ENCODE measurements at regions not wholly inside any gene's neighbourhood (a gene's known extent, or its start where the extent isn't known, plus 50 kb on each side); places are given as distances from the start of the nearest gene placed in this dataset.

DNA sequence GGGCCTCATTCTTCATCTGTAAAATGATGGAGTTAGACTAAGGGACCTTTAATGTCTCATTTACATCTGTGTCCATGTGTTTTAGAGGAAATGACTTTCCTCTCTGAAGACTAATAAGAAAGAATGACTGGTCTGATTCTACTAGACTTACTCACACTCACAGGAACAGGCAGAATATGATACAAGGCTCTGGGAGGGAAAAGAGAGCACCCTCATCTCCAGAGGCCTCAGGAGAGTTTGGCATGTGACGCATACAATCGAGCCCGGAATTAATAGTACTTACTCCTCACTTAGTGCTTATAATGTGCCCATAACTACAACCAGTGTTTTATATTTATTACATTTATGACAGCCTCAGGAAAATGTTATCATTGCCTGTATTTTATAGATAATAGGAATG lies 608.7 kb downstream of the KCTD16 start:
- ChIA-PET POLR2A (ENCODE audit: unreplicated experiment) (no interaction called here), CTCF (no interaction called here)
- Histone ChIP-seq H2AFZ (no peak overlapping the region), H3K9me2 (ENCODE audit: insufficient read depth) (no peaks in the 10 kb centered on the region), H3K36me3 (ENCODE audit: low read depth) (no peaks in the 10 kb centered on the region), H4K20me1 (ENCODE audit: insufficient read depth) (no peaks in the 10 kb centered on the region), H3K4me2 (no peak overlapping the region), H3K27ac (no peak overlapping the region), H3K79me2 (ENCODE audit: low read depth) (no peaks in the 10 kb centered on the region), H3K9me3 (ENCODE audit: insufficient read depth, low read depth) (no peaks in the 10 kb centered on the region), H3F3A (ENCODE audit: insufficient read depth, low read depth) (no peaks in the 10 kb centered on the region), H3K4me3 (no peak overlapping the region), H3K4me1 (replicated peaks; ENCODE audit: insufficient read depth) (no peaks in the 10 kb centered on the region), H3K27me3 (ENCODE audit: insufficient read depth, low read depth) (no peaks in the 10 kb centered on the region)
- BruUV-seq (replicated peaks), result no TSS peak
- intact Hi-C loops (cut with micrococcal nuclease; ENCODE audit: unreplicated experiment), result no loop called here
- no peak for TF ChIP-seq EZH2 (IDR thresholded peaks at IDR 0.05; ENCODE audit: low read depth)
- TF ChIP-seq, protein P1, sequence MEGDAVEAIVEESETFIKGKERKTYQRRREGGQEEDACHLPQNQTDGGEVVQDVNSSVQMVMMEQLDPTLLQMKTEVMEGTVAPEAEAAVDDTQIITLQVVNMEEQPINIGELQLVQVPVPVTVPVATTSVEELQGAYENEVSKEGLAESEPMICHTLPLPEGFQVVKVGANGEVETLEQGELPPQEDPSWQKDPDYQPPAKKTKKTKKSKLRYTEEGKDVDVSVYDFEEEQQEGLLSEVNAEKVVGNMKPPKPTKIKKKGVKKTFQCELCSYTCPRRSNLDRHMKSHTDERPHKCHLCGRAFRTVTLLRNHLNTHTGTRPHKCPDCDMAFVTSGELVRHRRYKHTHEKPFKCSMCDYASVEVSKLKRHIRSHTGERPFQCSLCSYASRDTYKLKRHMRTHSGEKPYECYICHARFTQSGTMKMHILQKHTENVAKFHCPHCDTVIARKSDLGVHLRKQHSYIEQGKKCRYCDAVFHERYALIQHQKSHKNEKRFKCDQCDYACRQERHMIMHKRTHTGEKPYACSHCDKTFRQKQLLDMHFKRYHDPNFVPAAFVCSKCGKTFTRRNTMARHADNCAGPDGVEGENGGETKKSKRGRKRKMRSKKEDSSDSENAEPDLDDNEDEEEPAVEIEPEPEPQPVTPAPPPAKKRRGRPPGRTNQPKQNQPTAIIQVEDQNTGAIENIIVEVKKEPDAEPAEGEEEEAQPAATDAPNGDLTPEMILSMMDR (conservative IDR thresholded peaks at IDR 0.05), result no peak
- DNase-seq, result no peak

DNA sequence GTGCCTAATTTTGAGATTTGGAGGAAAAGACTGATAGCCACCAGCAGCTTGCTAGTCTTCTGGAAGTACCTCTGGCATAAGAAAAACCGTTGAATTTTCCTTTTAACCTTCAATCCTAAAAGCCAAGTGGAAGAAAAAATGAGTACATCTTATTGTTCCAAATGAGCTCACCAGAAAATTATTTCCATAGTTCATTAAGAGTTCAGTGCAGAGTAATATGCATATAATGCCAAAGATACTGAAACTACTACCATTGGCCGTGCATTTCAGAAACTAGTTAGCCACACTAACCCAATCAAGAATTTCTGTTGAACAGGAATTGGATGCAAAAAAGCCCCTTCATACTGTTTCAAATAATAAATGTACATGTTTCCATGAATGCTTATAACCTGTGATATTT lies 607.9 kb downstream of the KCTD16 start:
- Histone ChIP-seq H4K20me1 (ENCODE audit: insufficient read depth) (no peaks in the 10 kb centered on the region), H3K79me2 (ENCODE audit: low read depth) (no peaks in the 10 kb centered on the region), H3F3A (ENCODE audit: insufficient read depth, low read depth) (no peaks in the 10 kb centered on the region), H3K4me1 (replicated peaks; ENCODE audit: insufficient read depth) (no peaks in the 10 kb centered on the region), H3K36me3 (ENCODE audit: low read depth) (no peaks in the 10 kb centered on the region), H3K27ac (no peak overlapping the region), H2AFZ (no peak overlapping the region), H3K9me3 (ENCODE audit: insufficient read depth, low read depth) (no peaks in the 10 kb centered on the region), H3K27me3 (ENCODE audit: insufficient read depth, low read depth) (no peaks in the 10 kb centered on the region), H3K4me3 (no peak overlapping the region), H3K4me2 (no peak overlapping the region), H3K9me2 (ENCODE audit: insufficient read depth) (no peaks in the 10 kb centered on the region)
- no peak for DNase-seq
- intact Hi-C loops (cut with micrococcal nuclease; ENCODE audit: unreplicated experiment), result no loop called here
- TF ChIP-seq, protein P1 (conservative IDR thresholded peaks at IDR 0.05), result no peak
- ChIA-PET POLR2A (ENCODE audit: unreplicated experiment) (no interaction called here), CTCF (no interaction called here)
- no TSS peak for BruUV-seq (replicated peaks)

- TF ChIP-seq EZH2 (IDR thresholded peaks at IDR 0.05; ENCODE audit: low read depth), result no peak
- TF ChIP-seq, protein P1 (conservative IDR thresholded peaks at IDR 0.05), result no peak
- intact Hi-C loops (cut with micrococcal nuclease; ENCODE audit: unreplicated experiment), result no loop called here
- POLR2A ChIA-PET (ENCODE audit: unreplicated experiment), result no interaction called here
- no peaks in the 10 kb centered on the region for H3K36me3 ChIP-seq (ENCODE audit: low read depth)
- H3K27ac ChIP-seq, result no peak overlapping the region
- no peaks in the 10 kb centered on the region for H3F3A ChIP-seq (ENCODE audit: insufficient read depth, low read depth)
- no peaks in the 10 kb centered on the region for H3K9me2 ChIP-seq (ENCODE audit: insufficient read depth)
- BruUV-seq (replicated peaks), result no TSS peak
- H3K4me1 ChIP-seq (replicated peaks; ENCODE audit: insufficient read depth), result no peaks in the 10 kb centered on the region
- H3K4me3 ChIP-seq, result no peak overlapping the region
- no peak overlapping the region for H2AFZ ChIP-seq
- H3K4me2 ChIP-seq, result no peak overlapping the region
- DNase-seq, result no peak
- H3K79me2 ChIP-seq (ENCODE audit: low read depth), result no peaks in the 10 kb centered on the region
- no peaks in the 10 kb centered on the region for H4K20me1 ChIP-seq (ENCODE audit: insufficient read depth)
- no peaks in the 10 kb centered on the region for H3K9me3 ChIP-seq (ENCODE audit: insufficient read depth, low read depth)
- CTCF ChIA-PET, result no interaction called here
- H3K27me3 ChIP-seq (ENCODE audit: insufficient read depth, low read depth), result no peaks in the 10 kb centered on the region
These were observed 603.5 kb downstream of the KCTD16 start for GRCh38 chr5:144774197-144774596.
